Caki2 (cell line): ENCODE measurements at regions not wholly inside any gene's neighbourhood (a gene's known extent, or its start where the extent isn't known, plus 50 kb on each side); places are given as distances from the start of the nearest gene placed in this dataset.
A peak's percentile ranks its signal among the peaks of the same experiment; 100 is the strongest.
"Not testable (repeated sequence)": the region's sequence is repeated elsewhere in the genome, so short reads cannot be mapped to it uniquely, and the experiment has no call there.

Experiments
- DNase-seq: peaks from one replicate; pipeline ENCODE4 v3.0.0-alpha.2; 2015; ENCODE audit warnings: low read depth
- in situ Hi-C: cut with HindIII; loops from 2 replicates; pipeline ENCODE4 v1.10.0; 2016; ENCODE audit warnings: low sequenced_read_pairs, low pct_unique_long_range_greater_than_20kb, mixed read lengths

DNA sequence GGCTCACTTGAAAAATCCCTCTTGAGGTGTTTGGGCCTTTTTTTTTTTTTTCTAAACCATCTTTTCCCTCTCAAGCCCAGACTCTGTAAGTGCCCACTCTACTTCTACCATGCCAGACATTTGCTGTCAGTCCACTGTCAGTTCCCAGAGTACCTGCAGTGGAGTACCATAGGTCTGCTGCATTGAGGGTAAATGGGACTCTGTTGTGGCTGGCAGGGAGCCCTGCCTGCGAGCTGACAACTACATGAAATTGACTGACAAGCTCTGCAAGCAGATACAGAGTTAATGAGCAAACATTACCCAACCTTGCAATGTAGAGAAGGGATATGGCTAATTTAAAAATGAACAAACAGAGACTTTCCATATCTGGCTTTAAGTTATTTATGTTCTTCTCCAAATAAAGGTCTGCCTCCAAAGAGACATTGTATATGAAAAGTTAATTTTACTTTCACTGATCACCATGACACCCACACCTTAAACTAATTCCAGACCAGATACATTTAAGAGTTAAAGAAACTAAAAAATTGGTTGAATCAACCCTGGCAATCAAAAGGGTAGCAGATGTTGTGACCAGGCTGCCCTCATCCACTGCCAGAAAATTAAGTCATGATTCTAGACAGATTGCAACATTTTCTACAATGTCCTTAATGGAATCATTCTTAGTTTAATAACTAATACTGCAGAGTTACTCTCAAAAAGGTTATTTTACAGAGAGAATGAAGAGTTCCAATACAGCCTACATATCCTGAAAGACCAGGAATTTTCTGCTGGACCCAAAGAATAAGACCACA lies 100.4 kb upstream of the PAM start:
- in situ Hi-C loops, result no loop called here
- no peak for DNase-seq

DNA sequence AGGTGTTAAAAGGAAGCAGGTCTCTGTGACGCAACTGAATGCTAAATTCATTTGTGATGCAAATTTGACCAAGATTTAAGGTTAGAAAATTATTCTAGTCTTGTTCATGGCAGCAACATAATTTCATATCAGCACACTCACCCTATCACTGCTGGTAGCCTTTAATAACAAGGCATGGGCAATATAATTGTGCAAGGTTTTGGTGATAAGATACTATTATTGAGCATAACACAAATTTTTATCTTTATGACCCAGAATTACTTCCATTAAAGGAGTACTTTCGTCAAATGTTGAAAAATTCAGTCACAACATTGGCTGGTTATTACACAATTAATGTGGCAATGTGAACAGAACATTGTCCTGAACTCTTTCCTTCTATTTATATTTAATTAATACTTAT lies 96.0 kb upstream of the PAM start:
- in situ Hi-C loops, result no loop called here

DNA sequence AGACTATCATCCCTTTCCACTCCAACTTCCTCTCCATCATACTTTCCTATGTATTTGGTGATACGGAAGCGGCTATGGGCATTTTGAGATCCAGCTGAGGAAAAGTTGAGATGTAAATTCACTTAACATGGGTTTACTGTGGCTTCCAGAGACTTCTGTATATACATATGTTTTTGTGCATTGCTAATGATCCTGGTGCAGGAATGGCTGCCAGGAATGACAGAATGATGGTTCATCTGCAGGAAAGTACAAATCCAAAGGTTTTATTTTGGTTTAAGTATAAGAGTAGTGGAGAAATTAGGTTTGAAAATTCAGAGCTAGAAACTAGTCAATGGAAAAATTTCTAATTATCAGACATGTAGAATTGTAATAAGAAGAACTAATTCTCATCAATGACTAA lies 95.0 kb upstream of the PAM start:
- DNase-seq, result no peak
- in situ Hi-C loops, result no loop called here

More for the DNA sequence above, 96.0 kb upstream of the PAM start:
- no peak for DNase-seq

DNA sequence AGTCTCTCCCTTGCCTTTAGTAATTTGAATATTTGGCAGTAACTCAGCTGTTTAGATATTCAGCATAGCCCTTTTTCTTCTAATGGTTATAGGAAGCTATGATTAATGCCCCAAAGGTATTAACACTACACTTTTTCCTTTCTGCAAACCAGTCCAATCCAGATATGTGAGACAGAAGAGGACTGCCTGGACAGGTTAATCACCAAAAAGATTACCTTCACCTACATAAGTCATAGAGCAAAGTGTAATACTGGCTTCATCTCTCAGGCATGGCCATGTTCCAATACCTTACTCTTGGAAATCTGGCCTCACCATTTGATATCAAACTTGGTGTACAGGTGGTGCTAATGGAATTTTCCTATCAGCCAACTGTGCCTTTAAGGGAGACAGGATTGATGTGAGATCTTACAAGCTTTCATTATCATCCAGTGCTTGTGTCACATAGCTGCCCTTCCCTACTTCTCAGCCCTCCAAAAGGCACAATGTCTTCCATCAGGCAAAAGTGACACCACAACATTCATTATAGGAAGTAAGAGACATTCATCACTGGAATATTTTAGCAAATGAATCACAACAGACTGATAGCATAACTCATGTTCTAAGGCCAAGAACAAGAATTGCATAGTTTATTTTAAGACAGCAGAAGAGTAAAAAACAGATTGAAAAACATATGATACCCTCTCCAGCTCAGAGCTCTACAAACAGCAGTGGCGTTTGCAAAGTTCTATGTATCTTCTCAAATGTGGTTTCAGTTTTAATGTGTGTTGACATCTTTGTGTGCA lies 91.2 kb upstream of the PAM start:
- DNase-seq, result no peak
- in situ Hi-C loops, result no loop called here

DNA sequence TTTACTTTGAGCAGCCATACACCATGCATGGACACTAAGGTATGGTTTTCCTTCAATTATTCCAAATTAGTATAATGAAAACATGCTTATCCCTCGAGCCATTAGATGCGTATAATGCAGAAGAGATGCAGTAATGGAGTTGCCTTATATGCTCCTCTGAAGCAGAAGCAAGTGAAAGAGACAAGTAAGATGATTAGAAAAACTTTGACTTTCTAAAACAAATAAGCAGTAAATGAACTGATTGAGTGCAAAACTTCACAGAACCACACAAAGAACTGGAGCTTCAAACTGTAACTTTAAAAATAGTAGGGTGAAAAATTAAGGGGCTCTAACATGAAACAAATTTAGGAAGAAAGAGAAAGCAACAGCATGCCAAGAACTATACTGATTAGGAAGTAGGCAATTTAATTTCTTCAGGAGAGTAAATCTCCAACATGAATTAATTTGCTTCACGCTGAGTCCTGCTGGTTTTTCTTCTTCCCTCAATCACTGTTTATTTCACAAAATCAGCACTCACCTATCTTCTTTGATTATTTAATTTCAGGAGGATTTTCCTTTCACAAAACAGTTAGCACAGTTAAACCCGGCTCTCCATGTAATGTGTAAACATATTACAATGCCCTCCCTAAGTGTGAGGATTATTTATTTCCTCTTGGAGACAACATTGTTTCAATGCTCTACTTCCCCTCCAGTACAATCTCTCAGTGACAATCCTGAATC lies 90.3 kb upstream of the PAM start:
- in situ Hi-C loops, result no loop called here
- DNase-seq, result no peak

DNA sequence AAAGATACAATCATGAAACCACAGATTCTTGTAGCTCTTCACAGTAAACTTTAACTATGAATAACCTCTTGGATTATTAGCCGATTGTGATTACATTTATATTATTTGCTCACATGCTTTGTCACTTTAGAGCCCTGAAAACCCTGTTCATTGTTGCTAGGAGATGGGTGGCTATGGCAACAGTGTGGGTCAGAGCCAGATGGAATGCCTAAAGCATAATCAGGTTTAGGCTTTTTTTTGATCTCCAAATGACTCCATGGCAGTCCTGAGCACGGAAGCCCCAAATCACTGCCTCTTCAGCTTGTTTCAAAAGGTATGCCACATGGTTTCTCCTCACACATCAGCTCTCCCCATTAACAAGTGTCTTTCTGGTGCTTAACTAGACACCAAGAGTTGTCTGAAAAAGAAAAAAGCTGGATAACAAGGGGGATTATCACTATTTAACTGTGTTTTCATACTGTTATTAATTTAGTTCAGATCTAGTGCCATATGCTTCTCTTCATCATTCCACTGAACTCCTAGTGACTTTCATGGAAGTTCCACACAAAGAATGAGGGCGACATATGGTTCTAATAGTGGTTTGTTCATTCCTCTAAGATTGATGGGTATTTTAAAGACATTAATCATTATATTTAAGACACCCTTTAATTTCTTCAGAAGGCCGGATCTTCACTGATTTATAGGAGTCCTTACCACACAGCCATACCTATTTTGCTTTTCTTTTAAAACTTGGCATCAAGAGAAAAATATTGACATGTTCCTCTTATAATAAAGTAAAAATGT lies 88.8 kb upstream of the PAM start:
- DNase-seq, result no peak
- in situ Hi-C loops, result no loop called here

DNA sequence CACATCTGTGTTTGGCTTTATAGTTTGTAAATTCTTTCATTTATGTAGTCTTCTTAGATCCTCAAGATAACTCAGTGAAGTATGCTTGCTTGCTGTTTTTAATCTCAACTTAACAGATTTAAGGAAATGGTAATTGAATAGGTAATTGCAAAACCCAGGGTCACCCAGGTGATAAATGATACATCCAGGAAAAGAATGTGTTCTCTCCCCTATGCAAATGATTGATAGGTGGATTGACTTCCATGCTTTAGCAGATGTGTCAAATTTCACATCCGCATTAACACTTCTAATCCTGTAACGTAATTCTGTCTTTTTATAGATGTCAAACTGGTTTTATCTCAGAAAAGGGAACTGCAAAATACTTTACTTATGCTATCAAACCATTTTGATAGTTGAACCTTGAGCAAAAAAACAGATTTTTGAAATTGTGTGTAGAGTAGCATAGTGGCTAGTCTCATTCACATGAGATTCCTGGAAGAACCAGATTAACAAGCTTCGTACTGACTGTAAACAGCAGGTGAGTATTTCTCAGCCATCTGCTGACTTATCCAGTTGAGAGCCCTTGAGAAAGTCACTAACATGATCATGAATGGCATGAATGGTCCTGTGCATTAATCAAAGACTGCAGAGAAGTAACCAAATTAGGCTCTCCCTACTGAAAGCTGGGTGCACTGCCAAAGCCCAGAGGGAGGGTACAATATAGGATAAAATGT lies 86.7 kb upstream of the PAM start:
- in situ Hi-C loops, result no loop called here
- DNase-seq, result no peak

DNA sequence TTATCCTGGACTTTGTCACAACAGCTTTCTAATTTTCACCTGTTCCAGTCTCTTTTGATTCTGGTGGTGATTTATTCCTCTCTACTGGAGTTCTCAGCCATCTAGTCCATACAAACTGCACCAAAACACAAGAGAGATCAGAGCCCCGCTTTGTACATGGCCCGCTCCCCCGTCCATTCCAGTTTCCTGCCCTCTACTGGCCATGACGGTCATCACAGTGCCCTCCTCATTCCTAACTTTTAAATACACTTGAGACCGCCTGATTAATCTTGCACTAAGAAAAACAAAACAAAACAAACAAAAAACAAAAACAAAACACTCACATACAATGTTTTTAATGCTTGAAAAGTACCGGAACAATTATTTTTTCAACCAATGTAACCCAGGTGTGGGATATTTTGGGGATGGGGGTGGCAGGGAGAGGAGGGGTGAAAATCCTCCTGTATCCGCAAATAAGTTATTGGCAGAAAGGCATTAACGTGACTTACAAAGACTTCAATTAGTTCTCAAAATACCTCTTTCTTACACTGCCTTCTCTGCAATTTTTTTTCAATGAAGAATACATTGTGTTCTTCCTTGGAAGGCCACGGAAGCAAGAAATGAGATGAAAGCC lies 84.8 kb upstream of the PAM start:
- DNase-seq, result no peak
- in situ Hi-C loops, result no loop called here

DNA sequence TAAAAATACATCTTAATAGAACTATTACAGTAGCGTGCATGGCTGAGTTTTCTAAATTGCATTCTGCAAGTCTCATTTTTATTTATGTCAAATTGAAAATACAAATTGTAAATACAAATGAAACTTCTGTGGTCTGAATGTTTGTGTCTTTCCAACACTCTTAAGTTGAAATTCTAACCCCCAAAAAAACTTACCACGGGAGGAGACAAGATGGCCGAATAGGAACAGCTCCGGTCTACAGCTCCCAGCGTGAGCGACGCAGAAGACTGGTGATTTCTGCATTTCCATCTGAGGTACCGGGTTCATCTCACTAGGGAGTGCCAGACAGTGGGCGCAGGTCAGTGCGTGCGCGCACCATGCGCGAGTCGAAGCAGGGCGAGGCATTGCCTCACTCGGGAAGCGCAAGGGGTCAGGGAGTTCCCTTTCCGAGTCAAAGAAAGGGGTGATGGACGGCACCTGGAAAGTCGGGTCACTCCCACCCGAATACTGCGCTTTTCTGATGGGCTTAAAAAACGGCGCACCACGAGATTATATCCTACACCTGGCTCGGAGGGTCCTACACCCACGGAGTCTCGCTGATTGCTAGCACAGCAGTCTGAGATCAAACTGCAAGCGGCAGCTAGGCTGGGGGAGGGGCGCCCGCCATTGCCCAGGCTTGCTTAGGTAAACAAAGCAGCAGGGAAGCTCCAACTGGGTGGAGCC lies 83.9 kb upstream of the PAM start:
- DNase-seq, in situ Hi-C loops: not testable (repeated sequence)

DNA sequence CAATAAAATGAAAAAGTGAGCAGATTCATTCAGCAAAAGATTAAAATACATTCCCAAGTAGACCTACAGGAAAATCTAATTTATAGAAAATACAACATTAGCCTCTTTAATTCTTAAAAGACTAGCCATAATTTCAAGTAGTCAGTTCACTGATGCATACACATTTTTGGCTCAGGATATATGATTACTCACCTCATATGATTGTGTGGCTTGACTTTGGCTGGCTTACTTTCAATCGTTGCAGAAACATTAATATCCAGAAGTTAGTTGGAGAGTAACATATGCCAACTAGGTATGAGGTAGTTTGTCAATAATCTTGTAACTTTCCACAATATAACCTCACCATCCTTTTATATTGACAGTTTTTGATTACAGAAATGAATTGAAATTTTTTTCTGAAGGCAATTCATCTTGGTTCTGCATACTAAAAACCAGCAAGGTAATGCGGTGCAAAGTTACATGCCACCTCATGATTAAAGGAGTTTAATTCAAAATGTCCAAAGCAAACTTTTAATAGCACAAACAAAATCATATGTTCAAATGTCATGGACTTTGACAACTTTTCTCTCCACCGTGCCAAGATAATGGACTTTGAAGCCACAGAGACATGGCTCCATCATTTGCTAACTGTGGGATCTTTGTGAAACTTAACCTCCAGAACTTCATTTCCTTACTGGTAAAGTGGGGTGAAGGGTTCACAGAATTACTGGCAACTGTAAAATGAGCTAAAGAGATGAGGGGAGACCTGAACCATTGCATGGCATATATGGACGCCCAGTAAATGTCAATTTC lies 76.6 kb upstream of the PAM start:
- in situ Hi-C loops, result no loop called here

DNA sequence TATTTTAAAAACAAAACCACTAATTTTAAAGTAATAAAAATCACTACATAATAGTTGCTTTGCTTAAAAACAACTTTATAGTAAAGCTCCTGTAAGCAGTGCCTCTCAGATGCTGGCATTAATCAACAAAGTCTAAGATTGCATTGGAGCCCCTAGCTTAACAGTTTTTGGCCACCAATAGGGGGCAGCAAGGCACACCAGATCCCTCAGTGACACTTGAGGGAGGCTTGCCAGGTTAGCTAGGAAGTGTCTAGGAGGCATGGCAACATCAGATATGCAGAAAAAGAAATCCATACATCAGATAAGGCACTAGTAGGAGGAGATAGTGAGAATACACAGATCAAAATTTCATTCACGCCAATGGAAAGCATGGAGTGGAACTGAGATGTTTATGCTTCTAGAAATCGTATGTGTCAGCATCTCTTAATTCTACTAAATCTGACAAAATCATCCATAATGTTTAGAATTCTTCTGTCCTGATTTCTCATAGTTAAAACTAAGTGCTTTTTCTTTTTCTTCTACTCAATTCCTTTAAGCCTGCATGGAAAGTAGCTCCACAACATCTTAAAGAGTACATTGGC lies 73.6 kb upstream of the PAM start:
- in situ Hi-C loops, result no loop called here
- peak; percentile 48 for DNase-seq

More for the DNA sequence above, 76.6 kb upstream of the PAM start:
- no peak for DNase-seq

DNA sequence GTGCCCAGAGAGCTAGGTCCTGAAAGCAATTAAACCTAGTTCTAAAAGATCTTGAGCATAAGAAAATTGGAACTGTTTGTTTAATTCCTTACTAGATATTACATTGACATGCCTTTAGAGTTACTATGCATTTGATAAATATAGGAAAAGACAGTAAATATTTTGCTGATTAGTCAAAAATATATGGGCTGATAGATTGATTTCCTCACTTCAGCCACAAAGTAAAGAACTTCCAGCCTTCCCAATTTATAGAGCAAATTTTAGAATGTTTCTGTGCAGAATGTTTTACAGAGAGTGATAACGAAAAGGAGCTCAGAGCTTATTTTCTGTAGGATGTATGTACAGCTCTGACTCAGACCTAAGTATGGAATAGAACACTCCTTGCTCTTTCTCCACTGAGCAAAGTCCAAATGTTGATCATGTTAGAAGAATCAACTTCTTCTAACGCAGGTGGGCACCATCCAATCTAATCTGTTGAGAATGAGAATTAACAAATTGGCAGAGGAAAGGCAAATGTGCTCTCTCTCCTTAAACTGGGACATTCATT lies 72.9 kb upstream of the PAM start:
- no peak for DNase-seq
- in situ Hi-C loops, result no loop called here

DNA sequence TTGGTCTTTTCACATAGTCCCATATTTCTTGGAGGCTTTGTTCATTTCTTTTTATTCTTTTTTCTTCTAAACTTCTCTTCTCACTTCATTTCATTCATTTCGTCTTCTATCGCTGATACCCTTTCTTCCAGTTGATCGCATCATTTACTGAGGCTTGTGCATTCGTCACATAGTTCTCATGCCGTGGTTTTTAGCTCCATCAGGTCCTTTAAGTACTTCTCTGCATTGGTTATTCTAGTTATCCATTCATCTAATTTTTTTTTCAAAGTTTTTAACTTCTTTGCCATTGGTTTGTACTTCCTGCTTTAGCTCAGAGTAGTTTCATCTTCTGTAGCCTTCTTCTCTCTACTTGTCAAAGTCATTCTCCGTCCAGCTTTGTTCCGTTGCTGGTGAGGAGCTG lies 67.0 kb upstream of the PAM start:
- DNase-seq, in situ Hi-C loops: not testable (repeated sequence)

DNA sequence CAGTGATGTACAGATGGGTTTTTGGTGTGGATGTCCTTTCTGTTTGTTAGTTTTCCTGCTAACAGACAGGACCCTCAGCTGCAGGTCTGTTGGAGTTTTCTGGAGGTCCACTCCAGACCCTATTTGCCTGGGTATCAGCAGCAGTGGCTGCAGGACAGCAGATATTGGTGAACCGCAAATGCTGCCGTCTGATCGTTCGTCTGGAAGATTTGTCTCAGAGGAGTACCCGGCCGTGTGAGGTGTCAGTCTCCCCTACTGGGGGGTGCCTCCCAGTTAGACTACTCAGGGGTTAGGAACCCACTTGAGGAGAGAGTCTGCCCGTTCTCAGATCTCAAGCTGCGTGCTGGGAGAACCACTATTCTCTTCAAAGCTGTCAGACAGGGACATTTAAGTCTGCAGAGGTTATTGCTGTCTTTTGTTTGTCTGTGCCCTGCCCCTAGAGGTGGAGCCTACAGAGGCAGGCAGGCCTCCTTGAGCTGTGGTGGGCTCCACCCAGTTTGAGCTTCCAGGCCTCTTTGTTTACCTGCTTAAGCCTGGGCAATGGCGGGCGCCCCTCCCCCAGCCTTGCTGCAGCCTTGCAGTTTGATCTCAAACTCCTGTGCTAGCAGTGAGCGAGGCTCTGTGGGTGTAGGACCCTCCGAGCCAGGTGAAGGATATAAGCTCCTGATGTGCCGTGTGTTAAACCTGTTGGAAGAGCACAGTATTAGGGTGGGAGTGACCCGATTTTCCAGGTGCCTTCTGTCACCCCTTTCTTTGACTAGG lies 66.3 kb upstream of the PAM start:
- in situ Hi-C loops, result not testable (repeated sequence)

DNA sequence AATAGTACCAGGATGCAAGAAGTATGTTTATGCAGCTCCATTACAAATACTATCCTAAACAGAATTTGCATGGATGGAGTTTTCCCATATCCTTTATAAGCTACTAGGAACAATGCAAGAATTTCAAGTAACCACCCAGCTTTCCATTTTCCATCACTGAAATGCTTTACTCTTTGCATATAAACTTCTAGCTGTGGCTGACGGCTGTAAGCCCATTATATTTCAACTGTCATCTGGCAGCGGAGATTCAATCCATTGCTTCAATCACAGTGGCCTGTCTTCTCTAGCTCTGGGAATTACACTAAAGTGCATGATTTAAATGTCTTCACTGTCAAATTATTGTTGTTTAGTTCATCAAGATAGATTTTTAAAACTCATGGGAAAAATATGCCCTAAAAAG lies 64.2 kb upstream of the PAM start:
- no peak for DNase-seq
- in situ Hi-C loops, result no loop called here

More for the DNA sequence above, 66.3 kb upstream of the PAM start:
- DNase-seq, result not testable (repeated sequence)
